CD4-positive, CD25-positive, alpha-beta regulatory T cell (primary cell): ENCODE measurements at regions not wholly inside any gene's neighbourhood (a gene's known extent, or its start where the extent isn't known, plus 50 kb on each side); places are given as distances from the start of the nearest gene placed in this dataset.

ENCODE experiments used
- ATAC-seq, 2 donors: fragments of 150-1000 bp; cut with Tn5 transposase; one replicate each; pipeline ENCODE4 v1.10.0; 2021; ENCODE audit warnings: low read depth in 2 of 2, moderate number of reproducible peaks in 2 of 2, moderate library complexity in 1 of 2
- DNase-seq, 3 donors: peaks; one replicate each; pipeline versions ENCODE4 v3.0.0 to v3.0.0-alpha.2; 2012 to 2022; ENCODE audit warnings: mixed read lengths in 1 of 3
- H3K27ac ChIP-seq: one replicate; pipeline ENCODE4 v1.7.0; 2013; ENCODE audit warnings: mild to moderate bottlenecking, low read length; ENCODE audit not compliant: insufficient read depth, poor library complexity, severe bottlenecking
- H3K27me3 ChIP-seq: one replicate; pipeline ENCODE4 v1.7.0; 2013; ENCODE audit warnings: low read length; ENCODE audit not compliant: control insufficient read depth, insufficient read depth
- H3K36me3 ChIP-seq: one replicate; pipeline ENCODE4 v1.7.0; 2013; ENCODE audit warnings: mild to moderate bottlenecking, low read length, moderate library complexity; ENCODE audit not compliant: control insufficient read depth, insufficient read depth
- H3K4me1 ChIP-seq: 2 replicates; pipeline ENCODE4 v1.7.0; 2013; ENCODE audit warnings: mild to moderate bottlenecking, low read length; ENCODE audit not compliant: insufficient read depth, control insufficient read depth, poor library complexity, severe bottlenecking
- H3K4me3 ChIP-seq: one replicate; pipeline ENCODE4 v1.7.0; 2013; ENCODE audit warnings: low read depth, mild to moderate bottlenecking, low read length, moderate library complexity
- H3K9me3 ChIP-seq, 2 experiments: 1 replicate in 1 of 2; 2 replicates in 1 of 2; pipeline ENCODE4 v1.7.0; 2013; ENCODE audit warnings: low read length in 2 of 2, mild to moderate bottlenecking in 1 of 2, moderate library complexity in 1 of 2; ENCODE audit not compliant: control insufficient read depth in 2 of 2
- H3K27ac Mint-ChIP-seq, 3 donors: one replicate each; pipeline ENCODE4 v1.8.0; 2020 to 2022; ENCODE audit warnings: mild to moderate bottlenecking in 3 of 3, mixed read lengths in 3 of 3, moderate library complexity in 2 of 3
- H3K27me3 Mint-ChIP-seq: one replicate; pipeline ENCODE4 v1.8.0; 2022; ENCODE audit warnings: mild to moderate bottlenecking, mixed read lengths
- H3K36me3 Mint-ChIP-seq: one replicate; pipeline ENCODE4 v1.8.0; 2020; ENCODE audit warnings: mixed read lengths
- H3K4me1 Mint-ChIP-seq, 4 donors: one replicate each; pipeline ENCODE4 v1.8.0; 2020 to 2022; ENCODE audit warnings: mixed read lengths in 4 of 4, mild to moderate bottlenecking in 1 of 4
- H3K4me3 Mint-ChIP-seq, 4 donors: one replicate each; pipeline ENCODE4 v1.8.0; 2020 to 2022; ENCODE audit warnings: mild to moderate bottlenecking in 4 of 4, mixed read lengths in 4 of 4, moderate library complexity in 3 of 4
- H3K9me3 Mint-ChIP-seq, 7 donors: one replicate each; pipeline ENCODE4 v1.8.0; 2020 to 2022; ENCODE audit warnings: mixed read lengths in 7 of 7, mild to moderate bottlenecking in 3 of 7, moderate library complexity in 2 of 7

GRCh38 chr13:50527612-50528509 is 315.6 kb downstream of the DLEU7 start:
- no peak overlapping the region for H3K27ac Mint-ChIP-seq

GRCh38 chr13:50529154-50529882 is 314.2 kb downstream of the DLEU7 start:
- Histone ChIP-seq H3K27me3 (no peaks in the 10 kb centered on the region), H3K36me3 (no peaks in the 10 kb centered on the region), H3K9me3 (peaks cover 5 to 6% of the 10 kb centered on the region in 2 experiments), H3K4me1 (no peaks in the 10 kb centered on the region), H3K27ac (no peak overlapping the region), H3K4me3 (no peak overlapping the region)
- Mint-ChIP-seq H3K4me3 (no peak overlapping the region), H3K36me3 (no peaks in the 10 kb centered on the region), H3K27me3 (peaks cover 14% of the 10 kb centered on the region), H3K4me1 (peaks cover 0 to 20% (median 9%) of the 10 kb centered on the region in 4 donors), H3K27ac (no peak overlapping the region), H3K9me3 (peaks cover 0 to 6% (median 0%) of the 10 kb centered on the region in 7 donors)
- ATAC-seq (peak; percentile 44 to 47), DNase-seq (peak in 1 of 3 donors; percentile 36)

More at GRCh38 chr13:50527612-50528509, 315.6 kb downstream of the DLEU7 start:
- ATAC-seq (no peak), DNase-seq (no peak)
- no peaks in the 10 kb centered on the region for H3K36me3 Mint-ChIP-seq
- H3K9me3 Mint-ChIP-seq: no peaks in the 10 kb centered on the region
- H3K27me3 Mint-ChIP-seq: peaks cover 14% of the 10 kb centered on the region
- H3K4me3 ChIP-seq: no peak overlapping the region
- no peaks in the 10 kb centered on the region for H3K4me1 ChIP-seq
- H3K9me3 ChIP-seq: no peaks in the 10 kb centered on the region
- H3K36me3 ChIP-seq: no peaks in the 10 kb centered on the region
- H3K27me3 ChIP-seq: no peaks in the 10 kb centered on the region
- no peak overlapping the region for H3K4me3 Mint-ChIP-seq
- peaks cover 0 to 20% (median 10%) of the 10 kb centered on the region in 4 donors for H3K4me1 Mint-ChIP-seq
- no peak overlapping the region for H3K27ac ChIP-seq

GRCh38 chr13:50531917-50532899 is 311.3 kb downstream of the DLEU7 start:
- no peaks in the 10 kb centered on the region for H3K36me3 ChIP-seq
- Mint-ChIP-seq H3K4me3 (no peak overlapping the region), H3K36me3 (no peaks in the 10 kb centered on the region), H3K27ac (no peak overlapping the region), H3K4me1 (peaks cover 0 to 9% (median 3%) of the 10 kb centered on the region in 4 donors), H3K27me3 (peaks cover 22% of the 10 kb centered on the region), H3K9me3 (peaks cover 0 to 29% (median 5%) of the 10 kb centered on the region in 7 donors)
- H3K27me3 ChIP-seq: no peaks in the 10 kb centered on the region
- DNase-seq (no peak), ATAC-seq (no peak)
- no peak overlapping the region for H3K4me3 ChIP-seq
- H3K4me1 ChIP-seq: no peaks in the 10 kb centered on the region
- H3K27ac ChIP-seq: no peak overlapping the region
- peaks cover 28 to 33% of the 10 kb centered on the region in 2 experiments for H3K9me3 ChIP-seq

GRCh38 chr13:50535050-50535449 is 308.4 kb downstream of the DLEU7 start:
- Mint-ChIP-seq H3K9me3 (peaks cover 0 to 41% (median 7%) of the 10 kb centered on the region in 7 donors), H3K4me1 (no peaks in the 10 kb centered on the region), H3K27ac (no peak overlapping the region), H3K36me3 (no peaks in the 10 kb centered on the region), H3K27me3 (peaks cover 13% of the 10 kb centered on the region), H3K4me3 (no peak overlapping the region)
- DNase-seq (no peak), ATAC-seq (no peak)
- H3K27me3 ChIP-seq: peaks cover 9% of the 10 kb centered on the region
- H3K4me1 ChIP-seq: no peaks in the 10 kb centered on the region
- H3K9me3 ChIP-seq: peaks cover 46 to 52% of the 10 kb centered on the region in 2 experiments
- no peak overlapping the region for H3K4me3 ChIP-seq
- H3K36me3 ChIP-seq: no peaks in the 10 kb centered on the region
- no peak overlapping the region for H3K27ac ChIP-seq

GRCh38 chr13:50537029-50537428 is 306.5 kb downstream of the DLEU7 start:
- peaks cover 12% of the 10 kb centered on the region for H3K27me3 Mint-ChIP-seq
- Histone ChIP-seq H3K4me3 (no peak overlapping the region), H3K9me3 (peaks cover 46 to 52% of the 10 kb centered on the region in 2 experiments), H3K27me3 (peaks cover 9% of the 10 kb centered on the region), H3K36me3 (no peaks in the 10 kb centered on the region), H3K27ac (no peak overlapping the region), H3K4me1 (no peaks in the 10 kb centered on the region)
- no peaks in the 10 kb centered on the region for H3K4me1 Mint-ChIP-seq
- H3K4me3 Mint-ChIP-seq: no peak overlapping the region
- peaks cover 0 to 41% (median 7%) of the 10 kb centered on the region in 7 donors for H3K9me3 Mint-ChIP-seq
- ATAC-seq (no peak), DNase-seq (no peak)
- H3K36me3 Mint-ChIP-seq: no peaks in the 10 kb centered on the region
- no peak overlapping the region for H3K27ac Mint-ChIP-seq

- H3K27ac ChIP-seq: no peak overlapping the region
- H3K36me3 Mint-ChIP-seq: no peaks in the 10 kb centered on the region
- peaks cover 15% of the 10 kb centered on the region for H3K27me3 ChIP-seq
- no peak for ATAC-seq
- no peaks in the 10 kb centered on the region for H3K36me3 ChIP-seq
- H3K9me3 Mint-ChIP-seq: peaks cover 0 to 31% (median 7%) of the 10 kb centered on the region in 7 donors
- H3K27me3 Mint-ChIP-seq: peaks cover 17% of the 10 kb centered on the region
- H3K9me3 ChIP-seq: peaks cover 34 to 40% of the 10 kb centered on the region in 2 experiments
- no peak overlapping the region for H3K27ac Mint-ChIP-seq
- H3K4me1 Mint-ChIP-seq: no peaks in the 10 kb centered on the region
- no peak overlapping the region for H3K4me3 Mint-ChIP-seq
- H3K4me3 ChIP-seq: no peak overlapping the region
- DNase-seq: no peak
- H3K4me1 ChIP-seq: no peaks in the 10 kb centered on the region
These were observed 303.5 kb downstream of the DLEU7 start for GRCh38 chr13:50539791-50540530.
